ENCODE measurements at regions not wholly inside any gene's neighbourhood (a gene's known extent, or its start where the extent isn't known, plus 50 kb on each side); places are given as distances from the start of the nearest gene placed in this dataset.
"Not testable (repeated sequence)": the region's sequence is repeated elsewhere in the genome, so short reads cannot be mapped to it uniquely, and the experiment has no call there.

DNA sequence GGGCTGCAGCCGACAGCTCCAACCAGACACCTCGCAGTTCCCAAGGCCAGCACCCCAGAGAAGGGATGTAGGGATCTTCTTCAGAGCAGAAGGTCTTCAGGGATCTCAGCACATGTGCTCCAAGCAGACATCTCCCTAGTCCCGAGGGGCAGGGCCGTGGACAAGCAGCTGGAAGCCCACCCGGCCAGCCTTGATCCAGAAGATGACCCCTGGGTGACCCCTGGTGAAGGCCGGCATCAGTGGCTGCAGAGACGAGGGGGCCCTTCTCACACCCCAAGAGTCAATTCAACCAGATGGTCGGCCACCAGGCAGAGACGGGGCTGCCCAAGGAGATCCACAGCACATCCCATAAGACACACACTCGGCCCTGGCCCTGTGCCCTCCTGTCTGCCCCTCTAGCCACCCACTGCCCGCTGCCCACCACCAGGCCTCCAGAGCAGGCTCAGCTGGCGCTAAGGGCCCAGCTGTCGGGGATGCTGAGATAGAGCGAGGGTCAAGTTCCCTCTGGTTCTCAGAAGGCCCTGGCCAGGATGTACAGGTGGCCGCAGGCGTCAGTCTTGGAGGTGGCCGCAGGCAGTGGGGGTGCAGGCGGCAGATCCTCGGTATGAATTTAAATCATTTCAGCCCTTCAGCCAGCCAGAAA, 168.3 kb downstream of the BRD1 start:
- no peak for DNase-seq

DNA sequence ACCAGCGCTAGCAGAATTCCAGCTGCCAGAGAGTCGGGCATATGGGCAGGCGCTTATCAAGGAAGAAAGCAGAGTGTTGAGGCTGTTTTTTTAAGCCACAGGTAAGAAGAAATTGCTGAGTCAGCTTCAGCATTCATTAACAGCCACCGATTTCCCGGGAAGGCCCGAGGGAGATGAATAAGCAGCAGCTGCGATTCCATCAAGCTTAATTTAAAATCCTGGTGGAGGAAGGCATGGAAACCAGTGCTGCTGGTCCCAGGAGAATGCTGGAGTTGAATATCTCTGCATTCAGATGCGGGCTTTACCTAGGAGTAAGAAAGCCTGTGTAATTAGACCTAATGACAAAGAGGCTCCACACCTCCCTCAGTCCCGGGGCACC, 168.8 kb downstream of the BRD1 start:
- no peak for DNase-seq

DNA sequence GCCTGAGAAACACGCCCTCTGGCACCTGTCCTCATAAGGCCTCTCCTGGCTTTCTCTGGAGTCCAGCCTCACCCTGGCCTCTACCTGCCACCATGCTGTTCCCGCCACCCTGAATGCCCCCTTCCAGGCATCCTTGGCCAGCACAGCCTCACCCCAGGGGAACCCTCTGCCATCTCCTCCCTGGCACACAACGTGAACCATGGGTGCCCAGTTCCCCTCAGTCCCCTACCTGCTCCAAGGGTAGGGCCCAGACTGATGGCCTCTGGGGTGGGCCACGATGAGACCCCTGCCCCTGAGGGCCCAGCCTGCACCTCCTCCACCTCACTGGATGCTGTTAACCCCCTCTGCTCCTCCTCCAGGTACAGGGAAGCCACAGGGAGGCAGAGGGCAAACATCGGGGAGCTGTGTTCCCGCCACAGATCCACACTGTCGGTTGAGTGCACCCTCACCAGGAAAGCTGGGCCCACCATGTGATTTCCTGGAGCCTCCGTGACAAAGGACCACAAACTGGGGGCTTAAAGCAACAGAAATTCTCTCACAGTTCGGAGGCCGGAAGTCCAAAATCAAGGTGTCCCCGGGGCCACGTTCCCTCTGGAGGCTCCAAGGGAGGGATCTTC, 169.6 kb downstream of the BRD1 start:
- DNase-seq: no peak

DNA sequence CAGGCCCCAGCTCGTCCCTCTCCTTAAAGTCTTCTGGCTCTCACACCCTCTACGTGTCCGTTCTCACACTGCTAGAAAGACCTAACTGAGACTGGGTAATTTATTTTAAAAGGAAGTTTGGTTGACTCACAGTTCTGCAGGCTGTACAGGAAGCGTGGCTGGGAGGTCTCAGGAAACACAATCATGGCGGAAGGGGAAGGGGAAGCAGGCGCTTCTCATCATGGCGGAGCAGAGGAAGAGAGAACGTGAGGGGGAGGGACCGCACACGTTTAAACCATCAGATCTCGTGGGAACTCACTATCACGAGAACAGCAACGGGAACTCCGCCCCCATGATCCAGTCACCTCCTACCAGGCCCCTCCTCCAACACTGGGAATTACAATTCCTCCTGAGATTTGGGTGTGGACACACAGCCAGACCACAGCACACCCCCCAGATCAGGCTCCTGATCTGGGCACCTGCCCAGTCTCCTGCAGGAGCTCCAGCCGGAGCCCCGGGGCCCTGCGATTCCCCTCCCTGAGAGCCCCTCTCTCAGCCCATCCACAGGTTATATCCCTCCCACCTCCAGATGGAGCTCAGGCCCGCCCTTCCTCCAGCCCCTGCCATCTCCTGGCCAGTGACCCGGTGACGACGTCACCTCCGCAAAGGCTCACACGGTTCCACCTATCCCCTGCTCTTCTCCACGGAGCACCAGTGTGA, 170.2 kb downstream of the BRD1 start:
- no peak for DNase-seq

DNA sequence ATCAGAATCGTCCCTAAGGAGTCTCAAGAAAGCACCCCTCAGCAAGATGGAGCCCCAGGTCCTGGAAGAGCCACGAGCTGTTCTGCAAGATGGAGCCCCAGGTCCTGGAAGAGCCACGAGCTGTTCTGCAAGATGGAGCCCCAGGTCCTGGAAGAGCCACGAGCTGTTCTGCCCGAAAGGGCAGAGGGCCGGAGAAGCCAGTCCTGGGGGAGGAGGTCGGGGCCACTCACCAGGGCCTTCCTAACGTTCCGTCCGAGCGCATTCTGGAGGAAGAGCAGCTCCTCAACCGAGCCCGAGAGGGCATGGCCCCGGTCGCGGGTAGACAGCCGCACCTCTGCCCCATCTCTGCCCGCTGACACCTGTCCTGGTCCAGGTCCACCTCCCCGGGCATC, 170.8 kb downstream of the BRD1 start:
- not testable (repeated sequence) for DNase-seq

DNA sequence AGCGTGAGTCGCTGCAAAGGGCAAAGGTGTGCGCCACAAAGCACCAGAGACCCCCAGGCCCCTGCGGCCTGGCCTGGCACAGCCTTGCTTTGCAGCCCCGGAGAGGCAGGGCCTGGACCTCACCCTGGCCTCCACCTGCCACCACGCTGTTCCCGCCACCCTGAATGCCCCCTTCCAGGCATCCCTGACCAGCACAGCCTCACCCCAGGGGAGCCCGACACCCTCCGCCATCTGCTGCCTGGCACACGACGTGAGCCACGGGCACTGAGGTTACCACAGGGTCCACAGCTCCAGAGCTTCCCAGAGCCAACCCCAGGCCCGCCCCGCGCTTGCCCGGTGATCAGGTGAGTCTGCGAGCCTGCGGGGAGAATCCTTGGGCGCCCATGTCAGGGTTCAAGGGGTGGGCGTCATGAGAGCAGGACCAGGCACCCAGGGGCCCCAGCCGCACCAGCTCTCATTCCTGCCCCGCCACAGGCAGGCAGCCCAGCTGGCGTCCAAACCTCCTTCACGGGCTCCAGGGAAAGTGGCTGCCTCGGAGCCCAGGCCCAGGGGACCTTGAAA, 171.3 kb downstream of the BRD1 start:
- no peak for DNase-seq

DNA sequence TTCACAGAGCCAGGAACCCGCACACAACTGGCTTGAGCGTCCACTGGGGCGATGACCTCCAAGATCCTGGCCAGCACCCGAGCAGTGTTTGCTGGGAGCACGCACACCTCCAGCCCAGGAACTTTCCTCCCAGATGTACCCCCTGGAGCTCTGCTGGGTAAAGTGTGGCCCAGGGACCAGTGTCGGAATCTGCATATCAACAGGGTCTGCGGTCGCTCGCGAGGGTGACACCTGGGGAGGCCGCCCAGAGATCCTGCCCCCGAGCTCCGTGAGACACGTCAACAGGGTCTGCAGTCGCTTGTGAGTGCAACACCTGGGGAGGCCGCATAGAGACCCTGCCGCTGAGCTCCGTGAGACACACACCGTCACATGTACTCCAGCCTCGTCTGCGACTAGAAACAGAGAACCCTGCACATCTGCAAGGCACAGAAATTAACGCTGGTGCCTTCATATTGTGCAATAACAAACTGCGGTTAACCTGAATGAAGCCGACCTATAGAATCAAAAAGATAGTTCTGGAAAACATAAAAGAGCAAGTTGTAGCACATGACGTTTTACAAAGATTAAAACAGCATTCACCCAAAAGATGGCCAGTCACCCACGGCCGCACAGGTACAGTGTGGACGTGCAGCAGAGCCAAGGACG, 172.4 kb downstream of the BRD1 start:
- no peak for DNase-seq

DNA sequence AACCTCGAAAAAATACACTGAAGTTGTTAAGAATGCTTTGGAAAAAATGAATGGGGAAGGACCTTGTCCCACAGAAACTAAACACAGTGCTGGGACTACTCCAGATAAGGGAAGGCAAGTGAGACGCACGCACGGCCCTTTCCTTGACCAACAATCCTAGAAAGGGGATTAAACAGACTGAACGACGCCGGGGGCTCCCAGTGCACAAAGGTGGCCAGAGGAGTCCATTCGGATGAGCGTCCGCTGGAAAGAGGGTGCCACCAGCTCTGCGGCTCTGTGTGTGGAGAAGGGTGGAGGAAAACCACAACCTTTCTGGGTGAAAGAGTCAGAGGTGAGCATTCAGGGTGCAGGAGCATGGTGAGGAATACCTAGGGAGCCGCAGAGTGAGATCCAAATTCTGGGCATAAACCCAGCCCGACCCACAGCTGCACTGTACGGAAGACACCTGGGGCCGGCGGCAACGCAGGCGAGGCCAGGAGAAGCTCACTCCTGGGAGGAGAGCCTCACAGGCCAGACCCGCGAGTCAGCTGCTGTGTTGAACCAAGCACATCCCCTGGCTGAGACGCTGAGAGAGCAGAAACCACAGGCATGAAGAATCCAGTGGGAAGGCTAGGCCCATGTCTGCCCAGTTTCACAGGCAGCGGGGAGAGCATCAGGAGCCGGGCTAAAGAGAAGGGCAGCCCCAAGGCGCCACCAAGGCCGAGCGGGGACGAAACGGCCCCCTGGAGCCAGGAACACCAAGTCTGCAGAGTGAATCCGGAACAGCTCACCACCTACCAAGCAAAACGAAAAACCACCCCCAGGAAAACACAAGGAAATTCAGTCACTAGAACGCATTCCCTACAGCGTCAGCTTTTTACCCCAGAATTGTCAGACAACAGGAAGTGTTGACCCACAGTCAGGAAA, 177.1 kb downstream of the BRD1 start:
- no peak for DNase-seq

DNA sequence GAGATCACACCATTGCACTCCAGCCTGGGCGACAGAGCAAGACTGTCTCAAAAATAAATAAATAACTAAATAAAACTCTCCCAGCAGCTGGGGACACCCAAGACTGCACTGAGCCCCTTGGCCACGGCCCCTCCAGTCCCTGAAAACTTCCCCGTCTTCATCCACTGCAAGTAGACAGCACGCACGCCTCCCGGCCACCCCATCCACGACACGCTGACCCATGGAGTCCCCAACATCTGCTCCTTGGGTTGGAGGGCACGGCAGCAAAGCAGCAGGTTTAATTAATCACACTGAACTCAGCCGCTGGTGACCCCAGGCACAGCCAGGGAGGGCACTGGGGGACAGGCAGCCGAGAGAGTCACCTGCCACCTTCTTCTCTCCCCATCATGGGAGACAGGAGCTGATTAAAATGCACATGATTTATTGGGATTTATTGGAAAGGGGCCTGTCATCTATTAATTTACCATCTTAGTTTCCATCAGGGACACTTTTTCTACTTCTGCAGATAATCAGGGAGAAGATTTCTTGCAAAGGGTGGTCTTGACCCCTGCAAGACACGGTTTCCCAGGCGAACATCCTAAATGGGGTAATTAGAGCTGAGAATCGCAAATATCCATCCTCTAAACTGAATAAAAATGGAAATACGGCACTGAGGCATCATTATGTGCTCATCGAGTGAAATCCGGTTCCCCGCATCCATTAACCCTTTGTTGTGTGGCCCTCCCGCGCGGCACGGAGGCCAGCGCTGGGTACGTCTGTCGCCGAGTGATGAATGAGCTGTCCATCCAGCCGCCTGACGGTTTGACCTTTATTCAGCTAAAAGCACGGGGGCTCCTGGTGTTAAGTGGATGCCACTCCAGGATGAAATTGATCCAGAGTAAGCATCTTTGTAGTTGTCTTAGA, 178.3 kb downstream of the BRD1 start:
- no peak for DNase-seq

DNA sequence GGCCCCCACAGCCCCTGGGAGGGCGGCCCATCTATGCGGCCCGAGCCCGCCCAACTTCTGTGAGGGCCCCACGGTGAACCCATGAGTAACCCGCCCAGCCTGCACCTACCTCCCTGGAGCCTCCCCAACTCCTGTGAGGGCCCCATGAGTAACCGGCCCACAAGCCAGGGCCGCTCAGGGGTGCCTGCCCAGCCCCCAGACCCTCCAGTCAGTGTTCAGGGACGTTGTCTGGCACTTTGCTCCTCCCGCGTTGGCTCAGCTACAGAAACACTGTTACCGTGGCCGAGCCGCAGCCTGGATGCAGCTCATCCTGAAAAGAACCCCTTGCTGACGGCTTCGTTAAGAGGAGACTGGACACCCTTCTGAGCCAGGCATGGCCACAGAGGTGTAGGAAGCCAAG, 179.6 kb downstream of the BRD1 start:
- no peak for DNase-seq

DNA sequence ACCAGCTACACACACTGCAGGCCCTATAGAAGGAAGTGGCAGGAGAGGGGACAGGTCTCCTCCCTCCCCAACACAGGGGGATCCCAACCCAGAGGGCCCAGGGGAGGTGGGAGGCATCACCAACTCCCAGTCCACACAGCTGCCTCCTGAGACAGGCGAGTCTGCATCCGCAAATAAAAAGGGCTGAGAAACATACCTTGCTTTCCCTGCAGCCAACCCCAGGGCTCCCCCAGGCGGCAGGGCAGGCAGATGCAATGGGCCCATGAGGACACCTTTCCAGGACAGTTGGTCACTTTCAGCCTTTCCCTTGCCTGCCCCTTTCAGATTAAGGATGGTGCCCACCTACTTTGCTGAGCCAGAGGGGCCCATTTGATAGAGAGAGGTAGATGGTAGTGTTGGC, 180.0 kb downstream of the BRD1 start:
- no peak for DNase-seq

DNA sequence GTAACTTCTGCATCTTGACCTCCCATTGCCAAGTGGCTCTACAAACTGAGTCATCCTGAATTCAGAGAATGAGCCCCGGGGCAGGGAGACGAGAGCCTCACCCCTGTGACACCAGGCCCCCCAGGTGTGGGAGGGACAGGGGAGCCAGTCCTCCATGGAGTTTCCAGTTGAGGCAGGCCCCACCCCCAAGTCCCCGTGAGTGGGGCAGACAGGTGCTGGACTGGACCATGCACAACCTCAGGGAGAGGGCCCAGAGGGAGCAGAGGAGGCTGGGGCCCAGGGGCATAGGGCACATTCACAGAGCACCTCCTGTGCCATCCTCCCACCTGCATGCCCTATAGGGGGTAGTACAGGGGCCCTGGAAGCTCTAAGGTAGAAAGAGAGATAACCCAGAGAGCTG, 180.8 kb downstream of the BRD1 start:
- DNase-seq: no peak

DNA sequence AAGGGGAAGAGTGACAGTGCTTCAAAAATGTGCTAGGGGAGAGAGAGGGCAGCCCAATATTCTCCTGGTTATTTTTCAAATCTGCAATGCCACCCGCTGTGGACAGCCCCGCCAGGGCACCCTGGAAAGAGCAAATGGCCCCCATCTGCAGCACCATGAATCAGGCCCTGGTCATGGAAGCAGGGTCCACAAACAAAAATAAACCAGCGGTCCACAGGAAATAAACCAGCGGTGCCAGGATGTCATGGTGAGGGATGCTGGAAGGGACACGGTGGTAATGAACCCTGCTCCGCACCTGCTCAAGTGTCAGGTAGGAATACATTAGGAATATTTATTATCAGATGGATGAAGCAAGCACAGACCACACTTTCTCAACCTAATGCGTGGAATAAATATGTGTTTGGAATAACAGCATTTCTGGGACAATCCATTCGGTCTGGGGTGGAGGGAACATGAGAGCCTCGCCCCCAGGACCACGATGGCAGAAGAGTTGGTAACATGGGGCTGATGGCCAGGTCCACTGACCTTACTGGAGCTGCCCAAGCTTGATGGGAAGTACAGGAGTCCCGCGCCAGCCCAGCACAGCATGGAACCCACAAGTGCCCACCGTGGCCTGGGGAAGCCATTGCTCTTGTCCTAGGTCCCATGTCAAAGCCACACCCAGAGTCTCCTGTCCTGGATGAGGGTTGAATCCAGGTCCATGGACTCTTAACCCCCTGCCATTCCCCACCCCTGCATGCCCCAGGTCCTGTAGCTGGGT, 181.7 kb downstream of the BRD1 start:
- no peak for DNase-seq

DNA sequence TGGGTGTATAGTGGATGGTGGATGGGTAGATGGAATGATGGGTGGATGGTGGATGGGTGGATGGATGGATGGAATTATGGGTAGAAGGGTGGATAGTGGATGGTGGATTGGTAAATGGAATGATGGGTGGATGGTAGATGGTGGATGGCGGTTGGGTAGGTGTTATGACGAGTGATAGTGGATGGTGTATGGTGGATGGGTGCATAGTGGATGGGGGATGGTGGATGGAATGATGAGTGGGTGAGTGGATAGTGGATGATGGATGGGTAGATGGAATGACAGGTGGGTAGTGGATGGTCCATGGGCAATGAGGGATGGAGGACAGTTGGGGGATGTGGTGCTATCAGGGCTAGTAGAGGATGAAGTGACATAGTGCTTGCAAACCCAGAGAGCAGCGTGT, 182.4 kb downstream of the BRD1 start:
- no peak for DNase-seq

DNA sequence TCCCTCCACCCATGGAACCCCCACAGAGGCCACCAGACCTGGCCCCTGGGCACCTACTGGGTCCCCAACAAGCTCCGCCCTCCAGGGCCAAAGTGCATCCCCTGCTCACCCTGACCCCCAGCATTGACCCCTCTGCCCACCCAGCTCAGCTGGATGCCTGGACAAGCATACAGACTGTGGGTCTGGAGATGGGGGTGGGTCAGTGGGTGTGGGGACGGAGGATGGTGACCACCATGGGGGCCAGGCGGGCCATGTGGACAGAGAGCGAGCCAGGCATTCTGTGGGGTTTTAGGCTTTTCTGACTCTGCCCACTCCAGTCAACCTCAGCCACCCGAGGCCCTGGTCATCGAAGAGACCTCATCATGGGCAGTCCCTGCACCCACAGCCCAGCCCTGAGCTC, 183.7 kb downstream of the BRD1 start:
- DNase-seq: no peak

DNA sequence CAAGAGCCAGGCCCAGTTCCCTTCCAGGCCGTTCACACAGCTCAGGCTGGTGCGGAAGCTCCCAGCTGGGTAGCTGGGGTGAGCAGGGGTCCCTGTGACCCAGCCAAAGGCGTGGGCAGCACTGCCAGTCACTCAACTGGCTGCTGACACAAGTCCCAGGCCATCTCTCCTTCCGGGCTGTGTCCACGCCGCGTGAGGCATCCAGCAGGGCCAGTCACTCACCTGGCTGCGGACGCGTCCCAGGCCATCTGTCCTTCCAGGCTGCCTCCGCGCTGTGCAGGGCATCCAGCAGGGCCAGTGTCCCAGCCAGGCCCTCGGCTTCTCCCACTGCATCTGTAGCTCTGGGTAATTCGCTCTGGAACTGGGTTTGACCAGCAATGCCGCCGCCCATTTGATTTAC, 184.2 kb downstream of the BRD1 start:
- DNase-seq: no peak

DNA sequence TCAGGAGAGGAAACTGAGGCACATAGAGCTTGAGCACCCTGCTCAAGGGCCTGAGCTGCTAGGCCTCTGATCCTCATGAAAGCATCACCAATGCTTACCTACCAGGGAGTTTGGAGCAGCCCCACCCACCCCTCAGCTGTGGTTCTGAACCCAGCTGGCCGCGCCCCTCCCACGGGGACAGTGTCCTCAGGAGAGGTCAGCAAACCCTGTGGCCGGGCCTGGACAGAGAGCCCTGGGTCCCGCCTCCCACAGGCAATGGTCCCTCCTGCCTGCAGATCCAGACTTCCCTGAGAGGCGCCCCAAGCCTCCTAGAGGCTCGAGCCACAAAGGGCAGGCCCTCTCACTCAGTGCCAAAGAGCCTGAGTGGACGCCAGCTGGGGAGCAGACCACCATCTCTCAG, 184.9 kb downstream of the BRD1 start:
- no peak for DNase-seq

DNA sequence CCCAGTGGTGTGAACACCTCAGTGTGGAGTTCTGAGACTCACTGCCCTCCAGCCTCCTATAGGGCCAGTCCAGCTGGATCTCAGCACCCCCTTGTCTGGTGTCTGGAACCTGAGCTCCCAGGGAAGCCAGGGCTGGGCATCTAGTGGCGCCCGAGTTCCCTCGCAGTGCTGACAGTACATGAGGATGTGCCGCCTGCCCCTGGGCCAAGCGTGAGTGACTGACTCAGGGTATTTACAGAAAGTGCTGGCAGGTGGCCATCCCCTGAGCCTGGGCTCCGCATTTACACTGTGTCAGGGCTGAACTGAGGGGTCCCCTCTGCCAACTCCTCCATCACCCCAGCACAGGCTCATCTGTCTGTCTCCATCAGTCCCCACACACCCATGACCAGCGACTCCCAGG, 185.3 kb downstream of the BRD1 start:
- DNase-seq: no peak

DNA sequence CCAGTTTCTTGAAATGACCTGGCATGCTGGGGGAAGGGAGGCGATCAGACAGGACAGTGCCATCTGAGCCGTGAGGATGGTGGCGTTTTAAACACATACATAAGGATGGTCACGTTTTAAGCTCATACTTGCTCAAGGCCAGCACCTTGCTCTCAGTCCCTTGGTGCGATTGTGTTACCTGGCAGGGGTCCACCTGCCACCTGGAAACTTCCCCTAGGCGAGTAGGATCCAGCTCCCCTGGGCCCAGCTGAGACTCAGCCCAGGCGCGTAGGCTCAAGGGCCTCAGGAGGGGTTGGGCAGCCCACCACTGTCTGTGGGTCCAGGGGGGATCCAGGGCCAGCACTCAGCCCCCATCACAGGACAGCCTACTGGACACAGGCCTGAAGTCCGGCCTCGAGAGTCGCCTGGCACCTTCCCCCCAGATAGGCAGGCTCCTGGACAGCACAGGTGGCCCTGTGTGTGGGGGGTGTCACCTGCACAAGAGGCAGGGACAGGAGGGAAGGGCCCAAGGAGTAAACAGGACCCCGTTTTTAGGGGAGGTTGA, 185.8 kb downstream of the BRD1 start:
- DNase-seq: no peak
